HepG2 (cell line): ENCODE measurements at regions not wholly inside any gene's neighbourhood (a gene's known extent, or its start where the extent isn't known, plus 50 kb on each side); places are given as distances from the start of the nearest gene placed in this dataset.

Source experiments
- ATAC-seq: fragments of 200-7000 bp; cut with Tn5 transposase; 3 replicates; pipeline ENCODE4 v1.9.1; 2020; ENCODE audit warnings: mild to moderate bottlenecking, moderate library complexity
- BruUV-seq: library from RNA; stranded (reverse); fragments of 400-500 nt; replicated peaks from 2 replicates; lab custom pipeline; 2021; lab: Mats Ljungman, UMichigan
- CTCF ChIA-PET: fragments of 300-600 bp; formaldehyde crosslinking; extraction: SDS; loops from one replicate; lab custom pipeline; 2021; ENCODE audit warnings: low total read pairs, inconsistent platforms, low intra/inter-chr PET ratio; lab: Yijun Ruan, JAX
- POLR2A ChIA-PET: fragments of 350-600 bp; sonication (Branson Sonifier 250); formaldehyde crosslinking; loops from one replicate; lab custom pipeline; 2020; ENCODE audit warnings: antibody characterized with exemption, inconsistent platforms; lab: Yijun Ruan, JAX
- DNase-seq: peaks from one replicate; pipeline ENCODE4 v3.0.0-alpha.2; 2015; ENCODE audit warnings: low spot score
- FAIRE-seq: peaks from 3 replicates; lab custom pipeline; 2011; peaks lifted over from hg19 to GRCh38; lab: Jason Lieb, UNC
- H2AFZ ChIP-seq: one replicate; pipeline ENCODE4 v1.6.1; 2011; ENCODE audit warnings: low read length, inconsistent platforms
- H3K27ac ChIP-seq: fragments of 300-600 bp; 3 replicates; pipeline ENCODE4 v1.8.0; 2011; ENCODE audit warnings: mixed run types, mild to moderate bottlenecking, mixed read lengths, low read length, inconsistent platforms; ENCODE audit not compliant: insufficient read depth; ENCODE audit errors: extremely low read length
- H3K27me3 ChIP-seq, 2 experiments: fragments of 200-600 bp in 1 of 2; 2 replicates in 1 of 2; 3 replicates in 1 of 2; pipeline versions ENCODE4 v1.6.0 to v1.8.0; 2011; ENCODE audit warnings: low read length in 2 of 2, mild to moderate bottlenecking in 2 of 2, moderate library complexity in 2 of 2, inconsistent platforms in 1 of 2; ENCODE audit not compliant: insufficient read depth in 2 of 2, control insufficient read depth in 1 of 2
- H3K36me3 ChIP-seq, 2 experiments: fragments of 200-600 bp in 1 of 2; replicated peaks in 1 of 2; 2 replicates in 1 of 2; 3 replicates in 1 of 2; pipeline versions ENCODE4 v1.5.1 to v1.8.0; 2011; ENCODE audit warnings: low read length in 2 of 2, inconsistent platforms in 1 of 2; ENCODE audit not compliant: insufficient read depth in 2 of 2, control insufficient read depth in 1 of 2
- H3K4me1 ChIP-seq: 2 replicates; pipeline ENCODE4 v1.5.1; 2012; ENCODE audit warnings: low read length, inconsistent platforms; ENCODE audit not compliant: insufficient read depth
- H3K4me2 ChIP-seq: 2 replicates; pipeline ENCODE4 v1.6.0; 2011; ENCODE audit warnings: low read depth, low read length, inconsistent platforms
- H3K4me3 ChIP-seq, 3 experiments: fragments of 200-600 bp in 1 of 3; sonication (generic), shearing (Covaris generic) in 1 of 3; replicated peaks in 1 of 3; 2 replicates each; pipeline ENCODE4 v1.5.1; 2011 to 2016; ENCODE audit warnings: low read length in 3 of 3, inconsistent platforms in 2 of 3, low read depth in 2 of 3, mild to moderate bottlenecking in 2 of 3, control low read depth in 1 of 3, mixed read lengths in 1 of 3; ENCODE audit not compliant: insufficient read depth in 1 of 3
- H3K79me2 ChIP-seq: one replicate; pipeline ENCODE4 v1.6.1; 2011; ENCODE audit warnings: low read length, inconsistent platforms; ENCODE audit not compliant: insufficient read depth
- H3K9ac ChIP-seq: 2 replicates; pipeline ENCODE4 v1.6.0; 2011; ENCODE audit warnings: mild to moderate bottlenecking, low read depth, low read length, inconsistent platforms; ENCODE audit not compliant: insufficient read depth
- H3K9me3 ChIP-seq: 2 replicates; pipeline ENCODE4 v1.5.1; 2012; ENCODE audit warnings: mild to moderate bottlenecking, low read length
- H4K20me1 ChIP-seq: 2 replicates; pipeline ENCODE4 v1.6.0; 2011; ENCODE audit warnings: inconsistent platforms, mild to moderate bottlenecking, low read length, moderate library complexity; ENCODE audit not compliant: insufficient read depth
- ATRX ChIP-seq: sonication (generic); formaldehyde crosslinking; IDR thresholded peaks from 2 replicates; pipeline ENCODE4 v1.4.0; 2020; ENCODE audit warnings: missing genetic modification reagents, borderline replicate concordance
- KAT8 ChIP-seq: IDR thresholded peaks from 2 replicates; pipeline ENCODE4 v1.6.1; 2016; ENCODE audit warnings: missing genetic modification reagents, missing compliant biosample characterization
- MEIS2 ChIP-seq: sonication (generic); formaldehyde crosslinking; IDR thresholded peaks from 2 replicates; pipeline ENCODE4 v1.9.0; 2021; ENCODE audit warnings: mild to moderate bottlenecking, missing genetic modification reagents
- NFE2L2 ChIP-seq: fragments of 150-350 bp; IDR thresholded peaks from 2 replicates; pipeline ENCODE4 v1.6.1; 2014; ENCODE audit warnings: low read length
- SCMH1 ChIP-seq: sonication (generic); formaldehyde crosslinking; IDR thresholded peaks from 2 replicates; pipeline ENCODE4 v1.9.0; 2021; ENCODE audit warnings: missing genetic modification reagents, mild to moderate bottlenecking, borderline replicate concordance
- SRY ChIP-seq: sonication (generic); formaldehyde crosslinking; IDR thresholded peaks from 2 replicates; pipeline ENCODE4 v1.8.0; 2022; ENCODE audit warnings: mild to moderate bottlenecking, missing genetic modification reagents
- ZFP37 ChIP-seq: sonication (generic); formaldehyde crosslinking; IDR thresholded peaks from 2 replicates; pipeline ENCODE4 v1.4.0; 2020; ENCODE audit warnings: missing genetic modification reagents, borderline replicate concordance
- ZFYVE20 ChIP-seq: sonication (generic); formaldehyde crosslinking; IDR thresholded peaks from 2 replicates; pipeline ENCODE4 v1.8.0; 2023; ENCODE audit warnings: low read depth, mild to moderate bottlenecking, moderate library complexity, missing genetic modification reagents, borderline replicate concordance
- ZNF496 ChIP-seq: sonication (generic); formaldehyde crosslinking; IDR thresholded peaks from 2 replicates; pipeline ENCODE4 v1.8.1; 2023; ENCODE audit warnings: mild to moderate bottlenecking, moderate library complexity, missing genetic modification reagents; ENCODE audit not compliant: insufficient replicate concordance
- ZNF775 ChIP-seq: sonication (generic); formaldehyde crosslinking; IDR thresholded peaks from 2 replicates; pipeline ENCODE4 v1.4.0; 2020; ENCODE audit warnings: missing genetic modification reagents, mild to moderate bottlenecking, moderate library complexity, borderline replicate concordance
- ZNF776 ChIP-seq: sonication (generic); formaldehyde crosslinking; IDR thresholded peaks from 2 replicates; pipeline ENCODE4 v1.4.0; 2020; ENCODE audit warnings: mild to moderate bottlenecking, missing genetic modification reagents
- ZNF780A ChIP-seq: sonication (generic); formaldehyde crosslinking; IDR thresholded peaks from 2 replicates; pipeline ENCODE4 v1.8.0; 2022; ENCODE audit warnings: mild to moderate bottlenecking, missing genetic modification reagents, moderate library complexity
- WGBS: methylation state at CpG from one replicate; pipeline ENCODE4 v1.1.6; 2017; ENCODE audit warnings: low lambda C conversion rate; 5-methylcytosine and 5-hydroxymethylcytosine counted together
- in situ Hi-C: cut with HindIII; loops from 2 replicates; pipeline ENCODE4 v1.10.0; 2017; ENCODE audit warnings: low pct_unique_long_range_greater_than_20kb; ENCODE audit not compliant: extremely low pct_ligation_motif_present
- intact Hi-C: fragments of 100-400 bp; cut with micrococcal nuclease; formaldehyde crosslinking; loops from one replicate; pipeline ENCODE4 v1.10.0; 2022; ENCODE audit not compliant: unreplicated experiment
- TF ChIP-seq, protein P1 (sequence below): sonication (generic); formaldehyde crosslinking; IDR thresholded peaks from 2 replicates; pipeline ENCODE4 v1.4.0; 2020; ENCODE audit warnings: mild to moderate bottlenecking, missing genetic modification reagents
- TF ChIP-seq, protein P2 (sequence below): sonication (generic); formaldehyde crosslinking; conservative IDR thresholded peaks from 2 replicates; pipeline ENCODE4 v1.4.0; 2020; ENCODE audit warnings: missing genetic modification reagents
- TF ChIP-seq, protein P3 (sequence below): sonication (generic); formaldehyde crosslinking; IDR thresholded peaks from 2 replicates; pipeline ENCODE4 v1.8.0; 2023; ENCODE audit warnings: mild to moderate bottlenecking, missing genetic modification reagents
- TF ChIP-seq, protein P4 (sequence below), 2 experiments: fragments of 450-650 bp in 1 of 2; sonication (generic) in 1 of 2; formaldehyde crosslinking; IDR thresholded peaks; 2 replicates each; pipeline versions ENCODE4 v1.5.0 to v1.8.0; 2020 to 2022; ENCODE audit warnings: mild to moderate bottlenecking in 1 of 2, missing genetic modification reagents in 1 of 2
- TF ChIP-seq, protein P5 (sequence below): sonication (generic); formaldehyde crosslinking; IDR thresholded peaks from 2 replicates; pipeline ENCODE4 v1.5.1; 2020; ENCODE audit warnings: missing genetic modification reagents, mild to moderate bottlenecking, borderline replicate concordance

GRCh38 chr6:80690551-80691131, 584.2 kb downstream of the BCKDHB start:
- POLR2A ChIA-PET = no interaction called here
- 8% methylated on average over 6 of the region's 6 CpGs for WGBS
- in situ Hi-C loops (no loop called here), intact Hi-C loops (no loop called here)
- Histone ChIP-seq H3K79me2 (no peaks in the 10 kb centered on the region), H3K4me1 (no peaks in the 10 kb centered on the region), H3K27me3 (no peaks in the 10 kb centered on the region), H3K9me3 (no peaks in the 10 kb centered on the region), H3K36me3 (no peaks in the 10 kb centered on the region), H3K9ac (no peak overlapping the region), H4K20me1 (no peaks in the 10 kb centered on the region), H3K27ac (no peak overlapping the region), H3K4me3 (no peak overlapping the region), H3K4me2 (no peak overlapping the region), H2AFZ (no peak overlapping the region)
- ATAC-seq (no peak), DNase-seq (no peak), FAIRE-seq (no peak)
- no TSS peak for BruUV-seq
- CTCF ChIA-PET = no interaction called here
- TF ChIP-seq ZNF496 = no peak
- TF ChIP-seq, protein P1, sequence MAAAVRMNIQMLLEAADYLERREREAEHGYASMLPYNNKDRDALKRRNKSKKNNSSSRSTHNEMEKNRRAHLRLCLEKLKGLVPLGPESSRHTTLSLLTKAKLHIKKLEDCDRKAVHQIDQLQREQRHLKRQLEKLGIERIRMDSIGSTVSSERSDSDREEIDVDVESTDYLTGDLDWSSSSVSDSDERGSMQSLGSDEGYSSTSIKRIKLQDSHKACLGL = no peak
- no peak for TF ChIP-seq ZFP37 (CRISPR knock-in tag)
- no peak for TF ChIP-seq ZNF780A
- TF ChIP-seq, protein P2, sequence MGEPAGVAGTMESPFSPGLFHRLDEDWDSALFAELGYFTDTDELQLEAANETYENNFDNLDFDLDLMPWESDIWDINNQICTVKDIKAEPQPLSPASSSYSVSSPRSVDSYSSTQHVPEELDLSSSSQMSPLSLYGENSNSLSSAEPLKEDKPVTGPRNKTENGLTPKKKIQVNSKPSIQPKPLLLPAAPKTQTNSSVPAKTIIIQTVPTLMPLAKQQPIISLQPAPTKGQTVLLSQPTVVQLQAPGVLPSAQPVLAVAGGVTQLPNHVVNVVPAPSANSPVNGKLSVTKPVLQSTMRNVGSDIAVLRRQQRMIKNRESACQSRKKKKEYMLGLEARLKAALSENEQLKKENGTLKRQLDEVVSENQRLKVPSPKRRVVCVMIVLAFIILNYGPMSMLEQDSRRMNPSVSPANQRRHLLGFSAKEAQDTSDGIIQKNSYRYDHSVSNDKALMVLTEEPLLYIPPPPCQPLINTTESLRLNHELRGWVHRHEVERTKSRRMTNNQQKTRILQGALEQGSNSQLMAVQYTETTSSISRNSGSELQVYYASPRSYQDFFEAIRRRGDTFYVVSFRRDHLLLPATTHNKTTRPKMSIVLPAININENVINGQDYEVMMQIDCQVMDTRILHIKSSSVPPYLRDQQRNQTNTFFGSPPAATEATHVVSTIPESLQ (CRISPR knock-in tag) = no peak
- TF ChIP-seq SRY (CRISPR knock-in tag) = no peak
- TF ChIP-seq ZNF775 (CRISPR knock-in tag) = no peak
- no peak for TF ChIP-seq ATRX (CRISPR knock-in tag)
- TF ChIP-seq ZFYVE20 (CRISPR knock-in tag) = no peak
- no peak for TF ChIP-seq KAT8 (CRISPR knock-in tag)
- TF ChIP-seq SCMH1 = no peak
- TF ChIP-seq, protein P3, sequence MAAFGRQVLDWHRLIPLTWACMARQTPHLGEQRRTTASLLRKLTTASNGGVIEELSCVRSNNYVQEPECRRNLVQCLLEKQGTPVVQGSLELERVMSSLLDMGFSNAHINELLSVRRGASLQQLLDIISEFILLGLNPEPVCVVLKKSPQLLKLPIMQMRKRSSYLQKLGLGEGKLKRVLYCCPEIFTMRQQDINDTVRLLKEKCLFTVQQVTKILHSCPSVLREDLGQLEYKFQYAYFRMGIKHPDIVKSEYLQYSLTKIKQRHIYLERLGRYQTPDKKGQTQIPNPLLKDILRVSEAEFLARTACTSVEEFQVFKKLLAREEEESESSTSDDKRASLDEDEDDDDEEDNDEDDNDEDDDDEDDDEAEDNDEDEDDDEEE = no peak
- TF ChIP-seq NFE2L2 = no peak
- no peak for TF ChIP-seq ZNF776 (CRISPR knock-in tag)
- TF ChIP-seq, protein P4, sequence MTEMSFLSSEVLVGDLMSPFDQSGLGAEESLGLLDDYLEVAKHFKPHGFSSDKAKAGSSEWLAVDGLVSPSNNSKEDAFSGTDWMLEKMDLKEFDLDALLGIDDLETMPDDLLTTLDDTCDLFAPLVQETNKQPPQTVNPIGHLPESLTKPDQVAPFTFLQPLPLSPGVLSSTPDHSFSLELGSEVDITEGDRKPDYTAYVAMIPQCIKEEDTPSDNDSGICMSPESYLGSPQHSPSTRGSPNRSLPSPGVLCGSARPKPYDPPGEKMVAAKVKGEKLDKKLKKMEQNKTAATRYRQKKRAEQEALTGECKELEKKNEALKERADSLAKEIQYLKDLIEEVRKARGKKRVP (CRISPR knock-in tag; IDR thresholded peaks at IDR 0.05) = no peak
- TF ChIP-seq, protein P5, sequence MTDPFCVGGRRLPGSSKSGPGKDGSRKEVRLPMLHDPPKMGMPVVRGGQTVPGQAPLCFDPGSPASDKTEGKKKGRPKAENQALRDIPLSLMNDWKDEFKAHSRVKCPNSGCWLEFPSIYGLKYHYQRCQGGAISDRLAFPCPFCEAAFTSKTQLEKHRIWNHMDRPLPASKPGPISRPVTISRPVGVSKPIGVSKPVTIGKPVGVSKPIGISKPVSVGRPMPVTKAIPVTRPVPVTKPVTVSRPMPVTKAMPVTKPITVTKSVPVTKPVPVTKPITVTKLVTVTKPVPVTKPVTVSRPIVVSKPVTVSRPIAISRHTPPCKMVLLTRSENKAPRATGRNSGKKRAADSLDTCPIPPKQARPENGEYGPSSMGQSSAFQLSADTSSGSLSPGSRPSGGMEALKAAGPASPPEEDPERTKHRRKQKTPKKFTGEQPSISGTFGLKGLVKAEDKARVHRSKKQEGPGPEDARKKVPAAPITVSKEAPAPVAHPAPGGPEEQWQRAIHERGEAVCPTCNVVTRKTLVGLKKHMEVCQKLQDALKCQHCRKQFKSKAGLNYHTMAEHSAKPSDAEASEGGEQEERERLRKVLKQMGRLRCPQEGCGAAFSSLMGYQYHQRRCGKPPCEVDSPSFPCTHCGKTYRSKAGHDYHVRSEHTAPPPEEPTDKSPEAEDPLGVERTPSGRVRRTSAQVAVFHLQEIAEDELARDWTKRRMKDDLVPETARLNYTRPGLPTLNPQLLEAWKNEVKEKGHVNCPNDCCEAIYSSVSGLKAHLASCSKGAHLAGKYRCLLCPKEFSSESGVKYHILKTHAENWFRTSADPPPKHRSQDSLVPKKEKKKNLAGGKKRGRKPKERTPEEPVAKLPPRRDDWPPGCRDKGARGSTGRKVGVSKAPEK (CRISPR knock-in tag) = no peak
- no peak for TF ChIP-seq MEIS2 (CRISPR knock-in tag)
